ACC112 (cell line): ENCODE measurements at regions not wholly inside any gene's neighbourhood (a gene's known extent, or its start where the extent isn't known, plus 50 kb on each side); places are given as distances from the start of the nearest gene placed in this dataset.

Source experiments
- H2AFZ ChIP-seq: fragments of 200-600 bp; sonication (generic); one replicate; pipeline ENCODE4 v1.6.0; 2017; ENCODE audit warnings: antibody characterized with exemption, low read length; ENCODE audit not compliant: unreplicated experiment
- H3K27ac ChIP-seq: fragments of 200-600 bp; sonication (generic); 2 replicates; pipeline ENCODE4 v1.5.1; 2014; ENCODE audit warnings: low read depth, mild to moderate bottlenecking, antibody characterized with exemption, low read length, moderate library complexity
- H3K27me3 ChIP-seq: fragments of 200-600 bp; sonication (generic); 2 replicates; pipeline ENCODE4 v1.6.1; 2014; ENCODE audit warnings: mild to moderate bottlenecking, antibody characterized with exemption, low read length, moderate library complexity, mixed read lengths; ENCODE audit not compliant: insufficient read depth
- H3K36me3 ChIP-seq: fragments of 200-600 bp; sonication (generic); 2 replicates; pipeline ENCODE4 v1.6.1; 2016; ENCODE audit warnings: mild to moderate bottlenecking, antibody characterized with exemption, low read length, moderate library complexity, mixed read lengths; ENCODE audit not compliant: insufficient read depth
- H3K4me1 ChIP-seq: fragments of 200-600 bp; sonication (generic); one replicate; pipeline ENCODE4 v1.6.1; 2016; ENCODE audit warnings: low read length, mixed read lengths; ENCODE audit not compliant: insufficient read depth, unreplicated experiment, control insufficient read depth
- H3K4me3 ChIP-seq: fragments of 200-600 bp; sonication (generic); 2 replicates; pipeline ENCODE4 v1.5.1; 2014; ENCODE audit warnings: mild to moderate bottlenecking, low read depth, low read length
- H3K79me2 ChIP-seq: fragments of 200-600 bp; sonication (generic); one replicate; pipeline ENCODE4 v1.6.0; 2016; ENCODE audit warnings: low read length; ENCODE audit not compliant: control insufficient read depth, unreplicated experiment, insufficient read depth

DNA sequence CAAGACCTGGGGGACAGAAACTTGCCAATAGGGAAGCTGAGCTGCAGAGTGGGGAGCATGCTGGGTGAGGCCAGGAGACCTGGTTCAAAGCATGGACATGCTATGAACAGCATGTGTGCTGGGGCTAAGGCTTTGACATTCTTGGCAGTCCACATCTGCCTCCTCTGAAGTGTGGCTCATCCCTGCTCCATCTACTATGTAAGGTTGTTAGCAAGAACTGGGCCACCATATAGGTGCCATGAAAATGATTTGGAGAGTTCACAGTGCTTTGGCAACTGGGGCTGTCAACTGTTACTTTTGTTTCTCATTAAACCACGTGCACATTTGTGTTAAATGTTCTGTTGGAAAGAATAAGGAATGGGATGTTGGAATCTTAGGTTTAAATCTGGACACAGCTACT is 311.1 kb downstream of the CDC5L start:
- Histone ChIP-seq H3K4me1 (peaks cover 4% of the 10 kb centered on the region), H3K4me3 (no peak overlapping the region), H3K79me2 (no peaks in the 10 kb centered on the region), H3K36me3 (no peaks in the 10 kb centered on the region), H3K27me3 (peaks cover 4% of the 10 kb centered on the region; the same call in 1 of the 2 replicates), H3K27ac (no peak overlapping the region), H2AFZ (no peak overlapping the region)

DNA sequence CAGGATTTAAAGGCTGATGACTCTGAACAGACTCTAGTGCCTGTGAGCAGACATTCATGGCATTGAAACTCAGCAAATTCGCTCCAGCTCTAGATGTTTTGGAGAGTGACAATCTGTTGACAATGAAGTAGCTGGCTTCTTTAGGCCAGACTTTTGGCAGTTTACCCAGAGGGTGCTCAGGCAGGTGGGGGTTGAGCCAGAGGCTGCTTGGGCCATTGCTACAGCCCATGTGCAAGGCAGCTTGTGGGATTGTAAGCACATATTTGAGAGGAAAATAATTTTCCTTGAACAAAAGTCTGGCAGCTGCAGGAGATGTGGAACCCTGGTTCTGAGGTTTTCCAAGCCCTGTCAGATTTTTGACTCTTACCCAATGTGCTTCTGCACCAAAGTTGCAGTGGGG is 311.6 kb downstream of the CDC5L start:
- Histone ChIP-seq H3K79me2 (no peaks in the 10 kb centered on the region), H3K4me3 (no peak overlapping the region), H3K4me1 (peaks cover 4% of the 10 kb centered on the region), H3K36me3 (no peaks in the 10 kb centered on the region), H3K27me3 (peaks cover 4% of the 10 kb centered on the region; the same call in 1 of the 2 replicates), H2AFZ (no peak overlapping the region), H3K27ac (no peak overlapping the region)

DNA sequence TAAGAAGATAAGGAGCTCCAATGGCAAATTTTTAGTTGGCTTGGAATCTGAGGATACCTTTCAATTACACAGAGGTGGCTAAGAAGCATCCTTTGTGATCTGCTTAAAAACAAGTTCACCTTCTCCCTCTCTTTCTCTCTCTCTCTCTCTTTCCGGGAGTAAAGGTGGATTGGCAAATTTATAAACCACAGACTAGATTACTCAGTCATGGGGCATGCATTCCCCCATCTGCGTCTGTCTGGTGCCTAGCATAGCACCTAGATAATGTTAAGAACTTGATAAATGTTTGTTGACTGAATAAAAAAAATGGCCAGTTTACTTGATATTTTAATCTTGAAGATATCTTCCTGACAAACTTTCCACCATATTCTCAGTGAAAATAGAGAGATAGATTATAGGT is 312.3 kb downstream of the CDC5L start:
- Histone ChIP-seq H3K27ac (no peak overlapping the region), H3K4me1 (peaks cover 4% of the 10 kb centered on the region), H3K79me2 (no peaks in the 10 kb centered on the region), H2AFZ (no peak overlapping the region), H3K36me3 (no peaks in the 10 kb centered on the region), H3K4me3 (no peak overlapping the region), H3K27me3 (peaks cover 4% of the 10 kb centered on the region; the same call in 1 of the 2 replicates)

DNA sequence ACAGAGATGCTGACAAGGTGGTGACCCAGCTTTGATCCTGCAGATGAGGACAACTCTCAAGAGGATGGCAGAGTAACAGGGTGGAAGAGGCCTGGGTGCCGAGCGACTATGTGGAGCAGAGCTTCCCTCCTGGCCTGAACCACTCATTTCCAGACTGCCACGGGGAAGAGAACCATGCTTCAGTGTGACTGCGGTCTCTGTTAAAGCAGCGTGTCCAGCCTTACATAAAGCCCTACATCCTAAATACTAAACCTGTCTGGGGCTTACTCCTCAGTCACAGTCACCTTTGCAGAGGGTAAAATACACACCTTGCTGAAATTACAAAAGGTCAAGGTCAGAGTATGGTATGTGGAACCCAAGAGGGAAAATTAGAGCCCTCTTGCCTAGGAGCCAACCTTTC is 312.9 kb downstream of the CDC5L start:
- Histone ChIP-seq H3K4me3 (no peak overlapping the region), H3K27ac (no peak overlapping the region), H2AFZ (no peak overlapping the region), H3K79me2 (no peaks in the 10 kb centered on the region), H3K36me3 (no peaks in the 10 kb centered on the region), H3K4me1 (peaks cover 4% of the 10 kb centered on the region), H3K27me3 (peaks cover 4% of the 10 kb centered on the region; the same call in 1 of the 2 replicates)

DNA sequence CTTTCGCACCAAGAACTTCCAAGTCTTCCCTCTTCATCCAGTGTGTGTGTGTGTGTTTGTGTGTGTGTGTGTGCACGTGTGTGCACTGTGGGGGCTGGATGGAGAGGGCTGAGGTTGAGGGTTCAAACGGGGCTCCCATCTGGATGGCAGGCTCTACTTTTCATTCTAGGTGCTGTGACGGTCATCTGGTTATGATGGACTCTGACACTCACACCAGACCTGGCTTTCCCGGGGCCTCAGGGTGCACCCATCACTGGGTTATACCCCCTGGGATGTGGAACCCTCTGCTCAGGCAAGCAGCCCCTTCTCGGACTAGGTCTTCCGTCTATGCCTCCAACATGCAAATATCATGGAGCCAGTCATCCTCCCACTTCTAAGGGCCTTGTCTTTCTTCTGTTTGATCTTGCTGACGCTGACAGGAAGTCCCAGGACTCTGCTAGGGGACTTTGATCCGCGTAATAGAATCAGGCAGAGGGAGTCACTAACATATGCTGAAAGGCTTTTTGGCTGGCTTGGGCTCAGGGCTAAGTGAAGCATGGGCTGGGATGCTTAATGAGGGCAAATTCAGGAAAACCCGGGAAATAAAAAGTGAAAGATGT is 313.6 kb downstream of the CDC5L start:
- Histone ChIP-seq H2AFZ (no peak overlapping the region), H3K4me1 (peaks cover 2% of the 10 kb centered on the region), H3K36me3 (no peaks in the 10 kb centered on the region)

DNA sequence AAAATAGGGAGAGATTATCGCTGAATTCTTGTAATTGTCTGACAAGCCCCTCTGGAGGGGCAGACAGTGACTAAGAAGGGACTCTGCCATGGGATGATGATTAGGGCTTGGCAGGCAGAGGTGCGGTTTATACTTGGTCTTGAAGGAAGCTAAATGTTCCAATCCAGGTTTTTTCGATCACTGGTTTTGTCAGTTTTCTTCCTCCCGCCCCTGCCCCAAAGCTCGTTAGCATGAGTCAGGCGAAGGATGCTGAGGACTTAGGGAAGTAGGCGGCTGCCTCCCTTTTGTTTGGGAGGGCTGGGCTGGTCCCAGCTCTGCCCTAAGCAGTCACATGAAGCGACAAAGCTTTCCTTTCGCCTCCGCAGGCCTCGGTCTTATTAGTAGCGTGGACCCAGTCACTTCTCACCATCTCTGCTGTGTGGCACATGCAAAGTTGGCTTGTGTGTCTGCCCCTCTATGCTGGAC is 314.2 kb downstream of the CDC5L start:
- no peaks in the 10 kb centered on the region for H3K4me1 ChIP-seq
- H3K27ac ChIP-seq = no peak overlapping the region
- no peak overlapping the region for H3K4me3 ChIP-seq
- H3K27me3 ChIP-seq = peaks cover 4% of the 10 kb centered on the region; the same call in 1 of the 2 replicates
- H3K36me3 ChIP-seq = no peaks in the 10 kb centered on the region
- H3K79me2 ChIP-seq = no peaks in the 10 kb centered on the region
- H2AFZ ChIP-seq = no peak overlapping the region

More for the DNA sequence above, 313.6 kb downstream of the CDC5L start:
- H3K79me2 ChIP-seq = no peaks in the 10 kb centered on the region
- no peak overlapping the region for H3K27ac ChIP-seq
- H3K4me3 ChIP-seq = no peak overlapping the region
- peaks cover 4% of the 10 kb centered on the region; the same call in 1 of the 2 replicates for H3K27me3 ChIP-seq

DNA sequence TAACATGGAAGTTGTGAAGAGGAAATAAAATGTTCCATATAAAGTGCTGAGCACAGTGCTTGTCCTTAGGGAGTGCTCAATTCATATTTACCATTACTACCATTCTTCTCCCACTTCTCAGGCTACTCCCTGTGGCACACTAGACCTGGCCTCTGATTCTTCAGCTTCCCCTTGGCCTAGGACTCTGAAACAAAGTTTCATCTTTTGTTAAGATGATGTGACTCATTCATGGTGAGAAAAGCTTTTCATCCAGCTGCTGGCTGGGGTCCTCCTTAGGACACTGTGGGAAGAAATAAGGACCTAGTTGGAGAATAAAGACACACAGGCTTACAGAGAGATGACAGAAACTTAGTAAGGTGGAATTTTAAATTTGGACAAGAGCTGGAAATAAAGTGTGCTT is 314.8 kb downstream of the CDC5L start:
- H3K4me1 ChIP-seq = no peaks in the 10 kb centered on the region
- no peak overlapping the region for H3K27ac ChIP-seq
- H3K27me3 ChIP-seq = peaks cover 4% of the 10 kb centered on the region; the same call in 1 of the 2 replicates
- H2AFZ ChIP-seq = no peak overlapping the region
- H3K36me3 ChIP-seq = no peaks in the 10 kb centered on the region
- no peaks in the 10 kb centered on the region for H3K79me2 ChIP-seq
- no peak overlapping the region for H3K4me3 ChIP-seq

DNA sequence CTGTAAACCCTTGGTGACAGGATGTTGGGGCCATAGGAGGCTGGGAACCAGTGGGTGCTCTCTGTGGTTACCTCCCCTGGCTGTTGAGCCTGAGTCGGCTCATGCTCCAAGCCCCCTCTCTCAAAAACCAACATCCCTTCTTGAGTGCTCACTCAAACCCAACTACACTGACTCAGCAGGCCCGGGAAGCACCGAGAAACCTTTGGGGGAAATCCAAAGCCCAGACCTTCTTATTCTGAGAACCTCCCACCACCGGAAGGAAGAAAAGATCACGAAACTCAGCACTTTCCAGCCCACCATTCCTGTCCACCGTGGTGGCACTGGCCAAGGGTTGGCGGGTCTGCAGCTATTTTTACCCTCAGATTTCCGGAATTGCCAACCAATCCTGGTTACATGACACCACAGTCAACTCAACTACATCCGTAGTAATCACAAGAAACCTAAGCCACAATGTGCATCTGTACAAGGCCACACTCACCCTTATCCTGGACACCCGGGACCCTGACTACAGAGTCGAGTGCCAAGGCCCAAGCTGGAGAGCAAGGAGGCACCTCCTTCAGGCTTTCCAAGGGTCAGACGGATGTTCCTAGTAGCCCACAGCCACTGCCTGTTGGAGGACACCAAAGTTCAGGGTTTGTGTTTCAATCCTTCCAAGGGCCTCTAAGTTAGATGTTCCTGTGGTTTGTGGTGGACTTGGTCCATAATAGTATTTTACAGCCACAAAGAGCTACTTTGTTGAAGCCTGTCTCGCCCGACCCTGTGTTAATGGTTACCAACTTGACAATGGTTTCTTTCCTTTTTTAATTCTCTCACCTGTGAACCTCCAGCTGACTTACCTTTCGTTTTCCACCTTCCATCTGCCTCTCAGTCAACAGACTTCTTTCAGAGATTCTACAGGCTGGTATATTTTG is 317.0 kb downstream of the CDC5L start:
- Histone ChIP-seq H3K27ac (no peak overlapping the region), H3K4me1 (no peaks in the 10 kb centered on the region), H3K27me3 (peaks cover 3% of the 10 kb centered on the region; the same call in 1 of the 2 replicates), H2AFZ (no peak overlapping the region), H3K36me3 (no peaks in the 10 kb centered on the region), H3K79me2 (no peaks in the 10 kb centered on the region), H3K4me3 (no peak overlapping the region)

DNA sequence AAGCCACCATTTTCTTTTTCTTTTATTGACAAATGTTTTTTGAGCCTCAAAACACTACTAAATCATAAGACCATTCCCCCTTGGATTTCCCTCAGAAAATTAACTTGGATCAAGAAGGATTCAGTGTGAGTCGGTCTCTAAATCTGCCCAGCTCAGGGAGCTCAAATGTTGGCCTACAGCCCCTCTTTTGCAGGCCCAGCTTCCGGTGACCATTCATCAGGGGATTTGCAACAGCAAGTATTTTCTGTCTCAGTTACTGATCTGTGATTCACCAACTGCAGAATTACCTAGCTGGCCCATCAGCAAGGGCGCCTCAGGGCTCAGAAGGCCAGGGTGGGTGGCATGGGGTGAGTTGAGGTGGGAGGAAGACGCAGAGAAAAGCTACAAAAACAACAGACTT is 318.1 kb downstream of the CDC5L start:
- Histone ChIP-seq H3K36me3 (no peaks in the 10 kb centered on the region), H3K4me1 (no peaks in the 10 kb centered on the region), H3K27me3 (no peaks in the 10 kb centered on the region), H2AFZ (no peak overlapping the region), H3K79me2 (no peaks in the 10 kb centered on the region), H3K27ac (no peak overlapping the region), H3K4me3 (no peak overlapping the region)

DNA sequence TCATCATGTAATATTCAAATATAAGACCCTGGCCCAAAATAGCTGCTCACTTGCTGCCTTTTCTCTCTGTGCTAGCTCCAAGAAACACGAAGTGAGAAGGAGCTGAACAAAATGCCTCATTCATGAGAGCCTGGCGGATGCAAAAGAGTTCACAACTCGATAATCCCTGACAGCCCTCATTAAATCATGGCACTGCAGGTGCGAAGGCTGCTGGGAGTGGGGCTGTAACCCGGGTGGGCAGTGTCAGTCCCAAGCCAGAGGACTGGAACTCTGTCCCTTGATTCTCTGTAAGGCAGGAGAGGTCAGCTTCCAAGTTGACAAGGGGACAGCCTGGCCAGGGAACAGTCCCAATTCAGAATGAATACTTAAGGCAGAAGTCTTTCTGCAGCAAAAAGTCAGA is 318.5 kb downstream of the CDC5L start:
- H3K27ac ChIP-seq = no peak overlapping the region
- no peak overlapping the region for H3K4me3 ChIP-seq
- no peaks in the 10 kb centered on the region for H3K79me2 ChIP-seq
- H3K4me1 ChIP-seq = no peaks in the 10 kb centered on the region
- no peaks in the 10 kb centered on the region for H3K36me3 ChIP-seq
- H3K27me3 ChIP-seq = no peaks in the 10 kb centered on the region
- H2AFZ ChIP-seq = no peak overlapping the region
